Mesothelial cell of epicardium (in vitro differentiated cells): ENCODE measurements at regions not wholly inside any gene's neighbourhood (a gene's known extent, or its start where the extent isn't known, plus 50 kb on each side); places are given as distances from the start of the nearest gene placed in this dataset.

ENCODE experiments used
- DNase-seq, 2 experiments: peaks; one replicate each; pipeline ENCODE4 v3.0.0; 2021; ENCODE audit warnings: low spot score in 2 of 2; ENCODE audit not compliant: unreplicated experiment in 2 of 2
- H3K27ac Mint-ChIP-seq: 2 replicates; pipeline ENCODE4 v1.8.0; 2021; ENCODE audit warnings: mixed read lengths
- H3K27me3 Mint-ChIP-seq: 2 replicates; pipeline ENCODE4 v1.8.0; 2021; ENCODE audit warnings: low read depth, mixed read lengths
- H3K36me3 Mint-ChIP-seq: 2 replicates; pipeline ENCODE4 v1.8.0; 2021; ENCODE audit warnings: mixed read lengths
- H3K4me1 Mint-ChIP-seq: 2 replicates; pipeline ENCODE4 v1.8.0; 2021; ENCODE audit warnings: mixed read lengths
- H3K4me3 Mint-ChIP-seq: 2 replicates; pipeline ENCODE4 v1.8.0; 2021; ENCODE audit warnings: mild to moderate bottlenecking, moderate library complexity, mixed read lengths
- H3K9me3 Mint-ChIP-seq: 2 replicates; pipeline ENCODE4 v1.8.0; 2021; ENCODE audit warnings: mixed read lengths
- TF ChIP-seq, protein P1 (sequence below): fragments of 200-600 bp; sonication (generic); IDR thresholded peaks from one replicate; pipeline ENCODE4 v1.5.0; 2021; ENCODE audit warnings: antibody characterized with exemption; ENCODE audit not compliant: unreplicated experiment

DNA sequence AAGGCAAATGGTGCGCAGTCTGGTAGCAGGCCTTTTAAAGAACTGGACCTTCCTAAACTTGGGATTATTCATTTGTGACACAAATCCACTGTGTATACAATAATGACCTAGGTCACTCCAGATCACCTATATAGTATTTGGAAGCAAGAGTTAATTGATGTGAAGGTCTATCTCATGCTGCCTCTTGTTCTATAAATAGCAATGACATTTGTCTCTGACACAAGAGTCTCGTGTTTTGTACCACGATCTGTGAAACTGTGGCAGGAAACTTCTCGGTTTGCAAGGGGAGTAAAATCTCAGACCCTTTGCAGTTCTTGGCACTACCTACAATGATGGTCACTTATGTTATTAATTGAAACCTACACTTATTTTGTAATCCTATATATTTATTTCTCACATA is 1408.4 kb downstream of the PCDH7 start:
- Mint-ChIP-seq H3K27me3 (no peaks in the 10 kb centered on the region), H3K4me1 (peaks cover 15% of the 10 kb centered on the region)
- TF ChIP-seq, protein P1, sequence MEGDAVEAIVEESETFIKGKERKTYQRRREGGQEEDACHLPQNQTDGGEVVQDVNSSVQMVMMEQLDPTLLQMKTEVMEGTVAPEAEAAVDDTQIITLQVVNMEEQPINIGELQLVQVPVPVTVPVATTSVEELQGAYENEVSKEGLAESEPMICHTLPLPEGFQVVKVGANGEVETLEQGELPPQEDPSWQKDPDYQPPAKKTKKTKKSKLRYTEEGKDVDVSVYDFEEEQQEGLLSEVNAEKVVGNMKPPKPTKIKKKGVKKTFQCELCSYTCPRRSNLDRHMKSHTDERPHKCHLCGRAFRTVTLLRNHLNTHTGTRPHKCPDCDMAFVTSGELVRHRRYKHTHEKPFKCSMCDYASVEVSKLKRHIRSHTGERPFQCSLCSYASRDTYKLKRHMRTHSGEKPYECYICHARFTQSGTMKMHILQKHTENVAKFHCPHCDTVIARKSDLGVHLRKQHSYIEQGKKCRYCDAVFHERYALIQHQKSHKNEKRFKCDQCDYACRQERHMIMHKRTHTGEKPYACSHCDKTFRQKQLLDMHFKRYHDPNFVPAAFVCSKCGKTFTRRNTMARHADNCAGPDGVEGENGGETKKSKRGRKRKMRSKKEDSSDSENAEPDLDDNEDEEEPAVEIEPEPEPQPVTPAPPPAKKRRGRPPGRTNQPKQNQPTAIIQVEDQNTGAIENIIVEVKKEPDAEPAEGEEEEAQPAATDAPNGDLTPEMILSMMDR = no peak

DNA sequence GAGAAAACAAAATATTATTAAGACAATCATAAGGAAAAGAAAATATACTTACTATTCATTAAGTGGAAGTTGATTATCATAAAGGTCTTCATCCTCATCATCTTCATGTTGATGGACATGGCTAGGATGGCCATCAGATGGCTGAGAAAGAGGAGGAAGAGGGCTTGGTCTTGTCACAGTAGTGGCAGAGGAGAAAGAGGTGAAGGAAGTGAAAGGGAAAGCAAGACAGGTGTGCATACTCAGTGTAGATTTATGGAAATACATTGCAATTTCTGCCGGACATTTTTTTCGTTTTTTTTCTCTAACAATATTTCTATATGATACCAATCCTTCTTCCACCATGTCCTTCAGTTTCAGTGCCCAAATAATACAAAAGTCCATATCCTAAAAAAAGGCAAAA is 1409.8 kb downstream of the PCDH7 start:
- no peaks in the 10 kb centered on the region for H3K27me3 Mint-ChIP-seq

More for the DNA sequence above, 1408.4 kb downstream of the PCDH7 start:
- no peak for DNase-seq
- Mint-ChIP-seq H3K4me3 (no peak overlapping the region), H3K36me3 (peaks cover 6% of the 10 kb centered on the region), H3K9me3 (peaks cover 30% of the 10 kb centered on the region), H3K27ac (no peak overlapping the region)

DNA sequence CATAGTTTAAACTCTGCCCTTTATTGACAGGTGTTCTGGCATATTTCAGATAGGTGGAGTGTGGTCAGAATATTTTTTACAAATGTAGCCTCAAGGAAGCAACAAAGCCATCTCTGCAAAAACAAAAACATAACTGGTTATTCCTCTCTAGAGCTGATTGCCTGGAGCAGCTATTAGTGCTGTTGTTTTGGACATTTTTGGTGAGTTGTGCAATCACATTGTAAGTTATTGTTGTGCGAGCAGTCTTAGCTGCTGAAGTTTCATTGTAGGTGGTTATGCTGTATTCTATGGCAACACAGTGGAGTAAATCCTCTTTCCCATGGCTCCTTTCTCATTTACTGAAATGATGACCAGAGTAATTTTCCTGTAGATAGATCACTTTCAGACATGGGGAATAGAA is 1413.0 kb downstream of the PCDH7 start:
- Mint-ChIP-seq H3K9me3 (peaks cover 20% of the 10 kb centered on the region), H3K4me1 (peaks cover 5% of the 10 kb centered on the region), H3K27me3 (no peaks in the 10 kb centered on the region), H3K36me3 (peaks cover 6% of the 10 kb centered on the region), H3K27ac (no peak overlapping the region), H3K4me3 (no peak overlapping the region)
- no peak for DNase-seq
- TF ChIP-seq, protein P1 = no peak

More for the DNA sequence above, 1409.8 kb downstream of the PCDH7 start:
- H3K27ac Mint-ChIP-seq = no peak overlapping the region
- H3K4me3 Mint-ChIP-seq = no peak overlapping the region
- peaks cover 6% of the 10 kb centered on the region for H3K36me3 Mint-ChIP-seq
- TF ChIP-seq, protein P1 = no peak
- no peak for DNase-seq
- H3K4me1 Mint-ChIP-seq = peaks cover 5% of the 10 kb centered on the region
- H3K9me3 Mint-ChIP-seq = peaks cover 30% of the 10 kb centered on the region

DNA sequence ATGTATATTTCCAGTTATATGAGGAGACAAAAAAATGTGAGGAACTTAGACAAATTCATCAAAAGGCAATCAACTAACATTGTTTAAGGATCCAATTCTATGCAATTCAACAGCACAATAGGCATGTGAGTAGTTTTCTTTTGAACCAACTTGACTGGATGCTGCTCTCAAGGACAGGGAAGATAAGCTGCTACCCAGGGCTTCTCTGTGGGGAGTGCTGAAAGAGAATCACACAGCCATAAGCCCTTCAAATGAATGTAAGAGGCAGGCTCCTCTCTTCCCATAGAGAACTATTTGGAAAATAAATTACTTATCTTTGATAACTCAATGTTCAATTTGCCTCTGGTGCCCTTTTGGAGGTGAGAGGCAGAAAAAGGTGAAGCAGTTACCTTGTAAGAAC is 1413.6 kb downstream of the PCDH7 start:
- H3K36me3 Mint-ChIP-seq = peaks cover 6% of the 10 kb centered on the region
- TF ChIP-seq, protein P1 = no peak
- peaks cover 5% of the 10 kb centered on the region for H3K4me1 Mint-ChIP-seq
- no peak overlapping the region for H3K27ac Mint-ChIP-seq
- no peak overlapping the region for H3K4me3 Mint-ChIP-seq
- H3K27me3 Mint-ChIP-seq = no peaks in the 10 kb centered on the region
- no peak for DNase-seq
- H3K9me3 Mint-ChIP-seq = peaks cover 18% of the 10 kb centered on the region

GRCh38 chr4:32135642-32136041 is 1415.5 kb downstream of the PCDH7 start:
- H3K4me1 Mint-ChIP-seq = peaks cover 7% of the 10 kb centered on the region
- no peak for DNase-seq
- no peak overlapping the region for H3K27ac Mint-ChIP-seq
- no peak overlapping the region for H3K4me3 Mint-ChIP-seq
- TF ChIP-seq, protein P1 = no peak
- peaks cover 12% of the 10 kb centered on the region for H3K9me3 Mint-ChIP-seq
- H3K27me3 Mint-ChIP-seq = no peaks in the 10 kb centered on the region
- peaks cover 6% of the 10 kb centered on the region for H3K36me3 Mint-ChIP-seq
